Activated B cell treated with CpG ODN at 0.5 μM for 24 hours (primary cell): ENCODE measurements at regions not wholly inside any gene's neighbourhood (a gene's known extent, or its start where the extent isn't known, plus 50 kb on each side); places are given as distances from the start of the nearest gene placed in this dataset.

Experiments
- ATAC-seq: fragments of 200-7000 bp; cut with Tn5 transposase; one replicate; pipeline ENCODE4 v1.10.0; 2021; ENCODE audit warnings: low read depth, mild to moderate bottlenecking, moderate library complexity
- CTCF ChIA-PET: fragments of 350-600 bp; sonication (Branson Sonifier 250); formaldehyde crosslinking; loops from one replicate; lab custom pipeline; 2021; ENCODE audit warnings: antibody characterized with exemption; lab: Charles Lee
- POLR2A ChIA-PET: fragments of 350-600 bp; sonication (Branson Sonifier 250); formaldehyde crosslinking; loops from one replicate; lab custom pipeline; 2021; ENCODE audit warnings: antibody characterized with exemption; lab: Charles Lee
- DNase-seq: peaks from one replicate; pipeline ENCODE4 v3.0.0; 2022
- H3K27ac Mint-ChIP-seq: one replicate; pipeline ENCODE4 v1.8.0; 2020; ENCODE audit warnings: mixed read lengths
- H3K27me3 Mint-ChIP-seq: one replicate; pipeline ENCODE4 v1.8.0; 2021; ENCODE audit warnings: mixed read lengths
- H3K36me3 Mint-ChIP-seq: one replicate; pipeline ENCODE4 v1.8.0; 2021; ENCODE audit warnings: low read depth, mixed read lengths
- H3K4me1 Mint-ChIP-seq: one replicate; pipeline ENCODE4 v1.8.0; 2021; ENCODE audit warnings: mixed read lengths
- H3K4me3 Mint-ChIP-seq: one replicate; pipeline ENCODE4 v1.8.0; 2020; ENCODE audit warnings: mild to moderate bottlenecking, mixed read lengths
- H3K9me3 Mint-ChIP-seq: one replicate; pipeline ENCODE4 v1.8.0; 2020; ENCODE audit warnings: mixed read lengths
- CTCF ChIP-seq: fragments of 200-600 bp; IDR thresholded peaks from one replicate; pipeline ENCODE4 v1.8.0; 2022; ENCODE audit warnings: antibody characterized with exemption, mild to moderate bottlenecking
- intact Hi-C: fragments of 100-400 bp; cut with micrococcal nuclease; formaldehyde crosslinking; loops from one replicate; pipeline ENCODE4 v1.15.1; 2024

- Mint-ChIP-seq H3K27ac (no peak overlapping the region), H3K4me1 (no peaks in the 10 kb centered on the region), H3K9me3 (peaks cover 25% of the 10 kb centered on the region), H3K4me3 (no peak overlapping the region), H3K27me3 (no peaks in the 10 kb centered on the region), H3K36me3 (no peaks in the 10 kb centered on the region)
- TF ChIP-seq CTCF, result no peak
- no peak for ATAC-seq
- ChIA-PET CTCF (no interaction called here), POLR2A (no interaction called here)
- intact Hi-C loops, result no loop called here
- DNase-seq, result no peak
These were observed 196.9 kb downstream of the LIG4 start for GRCh38 chr13:108018371-108018870.

GRCh38 chr13:108006619-108007018, 208.7 kb downstream of the LIG4 start:
- DNase-seq (no peak), ATAC-seq (no peak)
- ChIA-PET CTCF (no interaction called here), POLR2A (no interaction called here)
- Mint-ChIP-seq H3K4me3 (no peak overlapping the region), H3K27ac (no peak overlapping the region), H3K27me3 (no peaks in the 10 kb centered on the region), H3K9me3 (peaks cover 4% of the 10 kb centered on the region), H3K36me3 (no peaks in the 10 kb centered on the region), H3K4me1 (no peaks in the 10 kb centered on the region)
- intact Hi-C loops, result no loop called here
- no peak for TF ChIP-seq CTCF

GRCh38 chr13:108005231-108005630, 210.1 kb downstream of the LIG4 start:
- no peak for DNase-seq
- ATAC-seq, result no peak
- Mint-ChIP-seq H3K27ac (no peak overlapping the region), H3K9me3 (peaks cover 4% of the 10 kb centered on the region), H3K4me1 (no peaks in the 10 kb centered on the region), H3K27me3 (no peaks in the 10 kb centered on the region), H3K36me3 (no peaks in the 10 kb centered on the region), H3K4me3 (no peak overlapping the region)
- intact Hi-C loops, result no loop called here
- ChIA-PET CTCF (no interaction called here), POLR2A (no interaction called here)
- no peak for TF ChIP-seq CTCF

GRCh38 chr13:108003626-108004025, 211.7 kb downstream of the LIG4 start:
- no peaks in the 10 kb centered on the region for H3K27me3 Mint-ChIP-seq
- intact Hi-C loops, result no loop called here
- no peak overlapping the region for H3K27ac Mint-ChIP-seq

GRCh38 chr13:108000998-108001397, 214.3 kb downstream of the LIG4 start:
- H3K9me3 Mint-ChIP-seq, result no peaks in the 10 kb centered on the region
- H3K4me3 Mint-ChIP-seq, result no peak overlapping the region
- no peak overlapping the region for H3K27ac Mint-ChIP-seq
- CTCF ChIA-PET, result no interaction called here
- ATAC-seq (no peak), DNase-seq (no peak)
- intact Hi-C loops, result no loop called here
- POLR2A ChIA-PET, result no interaction called here
- H3K36me3 Mint-ChIP-seq, result no peaks in the 10 kb centered on the region
- no peak for TF ChIP-seq CTCF
- H3K27me3 Mint-ChIP-seq, result no peaks in the 10 kb centered on the region
- H3K4me1 Mint-ChIP-seq, result no peaks in the 10 kb centered on the region

More at GRCh38 chr13:108003626-108004025, 211.7 kb downstream of the LIG4 start:
- no peak for TF ChIP-seq CTCF
- Mint-ChIP-seq H3K4me3 (no peak overlapping the region), H3K9me3 (no peaks in the 10 kb centered on the region), H3K36me3 (no peaks in the 10 kb centered on the region), H3K4me1 (no peaks in the 10 kb centered on the region)
- no peak for DNase-seq
- ChIA-PET CTCF (no interaction called here), POLR2A (no interaction called here)
- ATAC-seq, result no peak
